ENCODE measurements at regions not wholly inside any gene's neighbourhood (a gene's known extent, or its start where the extent isn't known, plus 50 kb on each side); places are given as distances from the start of the nearest gene placed in this dataset.

- Histone ChIP-seq H3K27ac (ENCODE audit: poor library complexity, severe bottlenecking) (no peak overlapping the region), H3K9me3 (ENCODE audit: severe bottlenecking) (no peaks in the 10 kb centered on the region), H3K4me3 (ENCODE audit: severe bottlenecking) (no peak overlapping the region), H3K27me3 (ENCODE audit: insufficient read depth, poor library complexity, severe bottlenecking) (no peaks in the 10 kb centered on the region), H3K36me3 (ENCODE audit: low read depth) (no peaks in the 10 kb centered on the region), H3K4me1 (ENCODE audit: insufficient read depth, poor library complexity, severe bottlenecking) (no peaks in the 10 kb centered on the region)
- TF ChIP-seq CTCF (IDR thresholded peaks at IDR 0.05; ENCODE audit: poor library complexity, severe bottlenecking) = no peak
- ATAC-seq (ENCODE audit: low read depth) (no peak), DNase-seq (ENCODE audit: low spot score) (no peak)
These were observed 216.1 kb downstream of the TTC32 start for GRCh38 chr2:19685731-19686130.

- TF ChIP-seq CTCF (IDR thresholded peaks at IDR 0.05; ENCODE audit: poor library complexity, severe bottlenecking) = no peak
- H3K4me3 ChIP-seq (ENCODE audit: severe bottlenecking) = no peak overlapping the region
These were observed 217.3 kb downstream of the TTC32 start for GRCh38 chr2:19684516-19684915.

GRCh38 chr2:19683556-19683955 is 218.2 kb downstream of the TTC32 start:
- DNase-seq (ENCODE audit: low spot score) (no peak), ATAC-seq (ENCODE audit: low read depth) (no peak)
- Histone ChIP-seq H3K27ac (ENCODE audit: poor library complexity, severe bottlenecking) (no peak overlapping the region), H3K4me3 (ENCODE audit: severe bottlenecking) (no peak overlapping the region), H3K27me3 (ENCODE audit: insufficient read depth, poor library complexity, severe bottlenecking) (no peaks in the 10 kb centered on the region), H3K36me3 (ENCODE audit: low read depth) (no peaks in the 10 kb centered on the region), H3K9me3 (ENCODE audit: severe bottlenecking) (no peaks in the 10 kb centered on the region), H3K4me1 (ENCODE audit: insufficient read depth, poor library complexity, severe bottlenecking) (no peaks in the 10 kb centered on the region)
- TF ChIP-seq CTCF (IDR thresholded peaks at IDR 0.05; ENCODE audit: poor library complexity, severe bottlenecking) = no peak

More at GRCh38 chr2:19684516-19684915, 217.3 kb downstream of the TTC32 start:
- Histone ChIP-seq H3K9me3 (ENCODE audit: severe bottlenecking) (no peaks in the 10 kb centered on the region), H3K27me3 (ENCODE audit: insufficient read depth, poor library complexity, severe bottlenecking) (no peaks in the 10 kb centered on the region), H3K36me3 (ENCODE audit: low read depth) (no peaks in the 10 kb centered on the region), H3K4me1 (ENCODE audit: insufficient read depth, poor library complexity, severe bottlenecking) (no peaks in the 10 kb centered on the region), H3K27ac (ENCODE audit: poor library complexity, severe bottlenecking) (no peak overlapping the region)
- no peak for ATAC-seq (ENCODE audit: low read depth)
- no peak for DNase-seq (ENCODE audit: low spot score)

- Histone ChIP-seq H3K9me3 (ENCODE audit: severe bottlenecking) (no peaks in the 10 kb centered on the region), H3K4me1 (ENCODE audit: insufficient read depth, poor library complexity, severe bottlenecking) (no peaks in the 10 kb centered on the region), H3K4me3 (ENCODE audit: severe bottlenecking) (no peak overlapping the region), H3K27me3 (ENCODE audit: insufficient read depth, poor library complexity, severe bottlenecking) (no peaks in the 10 kb centered on the region), H3K36me3 (ENCODE audit: low read depth) (no peaks in the 10 kb centered on the region), H3K27ac (ENCODE audit: poor library complexity, severe bottlenecking) (no peak overlapping the region)
- DNase-seq (ENCODE audit: low spot score) (no peak), ATAC-seq (ENCODE audit: low read depth) (peak; percentile 38; the same call in 1 of the 3 replicates)
- no peak for TF ChIP-seq CTCF (IDR thresholded peaks at IDR 0.05; ENCODE audit: poor library complexity, severe bottlenecking)
These were observed 219.3 kb downstream of the TTC32 start for GRCh38 chr2:19682493-19682892.

- no peaks in the 10 kb centered on the region for H3K4me1 ChIP-seq (ENCODE audit: insufficient read depth, poor library complexity, severe bottlenecking)
- no peak overlapping the region for H3K27ac ChIP-seq (ENCODE audit: poor library complexity, severe bottlenecking)
- no peak for ATAC-seq (ENCODE audit: low read depth)
- DNase-seq (ENCODE audit: low spot score) = no peak
- no peaks in the 10 kb centered on the region for H3K9me3 ChIP-seq (ENCODE audit: severe bottlenecking)
- TF ChIP-seq CTCF (IDR thresholded peaks at IDR 0.05; ENCODE audit: poor library complexity, severe bottlenecking) = no peak
- H3K36me3 ChIP-seq (ENCODE audit: low read depth) = no peaks in the 10 kb centered on the region
- H3K27me3 ChIP-seq (ENCODE audit: insufficient read depth, poor library complexity, severe bottlenecking) = no peaks in the 10 kb centered on the region
- no peak overlapping the region for H3K4me3 ChIP-seq (ENCODE audit: severe bottlenecking)
These were observed 223.8 kb downstream of the TTC32 start for GRCh38 chr2:19677825-19678518.

Data from RWPE2 (cell line).